COR-L47 (cell line): ENCODE measurements at regions not wholly inside any gene's neighbourhood (a gene's known extent, or its start where the extent isn't known, plus 50 kb on each side); places are given as distances from the start of the nearest gene placed in this dataset.
"Not testable (repeated sequence)": the region's sequence is repeated elsewhere in the genome, so short reads cannot be mapped to it uniquely, and the experiment has no call there.

Experiments used
- DNase-seq: peaks from one replicate; lab custom pipeline; 2025; lab: John Stamatoyannopoulos, UW

- no peak for DNase-seq
These were observed 493.1 kb downstream of the REEP3 start for GRCh38 chr10:64014281-64014680.

DNA sequence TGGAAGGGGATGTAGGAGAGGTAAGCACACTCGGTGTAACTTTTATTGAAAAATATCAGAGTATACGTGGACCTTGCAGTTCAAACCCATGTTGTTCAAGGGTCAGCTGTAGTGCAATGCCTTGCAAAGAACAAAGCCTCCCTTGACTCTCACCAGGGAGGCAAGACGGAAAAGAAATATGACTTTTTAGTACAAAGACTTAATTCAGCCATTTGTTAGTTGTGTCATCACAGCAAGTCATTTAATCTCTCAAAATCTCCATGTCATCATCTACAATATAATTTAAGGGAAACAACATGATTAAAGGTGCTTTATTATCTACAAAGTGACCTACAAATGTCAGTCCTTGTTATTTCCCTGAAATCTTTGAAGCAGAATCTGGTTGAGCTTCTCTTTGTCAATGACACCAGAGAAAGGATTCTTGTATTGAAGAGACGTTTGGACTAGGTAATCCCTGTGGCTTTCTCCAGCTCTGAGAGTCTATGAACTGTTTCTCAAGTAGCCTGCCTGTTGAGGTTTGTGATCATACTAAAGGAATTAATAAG lies 502.8 kb downstream of the REEP3 start:
- no peak for DNase-seq

DNA sequence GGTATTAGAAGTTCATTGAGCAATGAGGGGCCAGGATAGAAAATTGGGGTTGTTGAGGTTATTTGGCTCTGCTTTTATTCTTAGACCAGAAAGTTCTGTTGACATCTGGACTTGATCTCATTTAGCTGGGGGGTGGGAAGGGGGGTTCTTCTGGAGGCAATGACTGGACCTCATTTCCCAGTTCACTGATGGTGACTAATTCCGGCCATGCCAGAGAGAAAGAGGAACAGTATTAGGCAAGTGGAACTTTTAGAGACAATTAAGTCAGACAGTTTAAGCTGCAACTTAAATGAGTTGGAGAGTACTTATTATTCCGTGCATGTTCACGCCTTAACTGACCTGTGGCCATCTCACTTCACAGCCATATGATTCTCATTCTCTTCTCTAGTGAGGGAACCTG lies 512.5 kb downstream of the REEP3 start:
- DNase-seq: no peak

- DNase-seq: no peak
These were observed 515.2 kb downstream of the REEP3 start for GRCh38 chr10:64036321-64036930.

- no peak for DNase-seq
These were observed 516.0 kb downstream of the REEP3 start for GRCh38 chr10:64037071-64037661.

DNA sequence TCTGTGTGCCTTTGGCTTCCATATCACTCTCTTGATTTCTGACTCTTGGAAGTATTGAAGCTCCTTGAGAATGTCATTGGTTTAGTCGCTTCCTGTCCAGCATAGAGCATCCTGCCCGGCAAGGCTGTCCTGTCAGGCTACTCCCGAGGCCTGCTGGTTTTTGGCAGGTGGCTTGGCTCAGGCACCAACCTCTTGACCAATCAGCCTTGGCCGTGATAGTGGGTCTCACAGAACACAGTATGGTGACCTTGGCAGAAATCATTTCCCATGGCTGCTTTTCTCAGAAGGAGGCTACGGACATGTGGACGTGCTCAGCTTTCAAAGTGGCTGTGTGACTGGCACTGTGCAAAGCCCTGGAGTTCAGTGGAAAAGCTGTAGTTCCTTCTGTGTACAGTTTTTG lies 516.9 kb downstream of the REEP3 start:
- DNase-seq: no peak

DNA sequence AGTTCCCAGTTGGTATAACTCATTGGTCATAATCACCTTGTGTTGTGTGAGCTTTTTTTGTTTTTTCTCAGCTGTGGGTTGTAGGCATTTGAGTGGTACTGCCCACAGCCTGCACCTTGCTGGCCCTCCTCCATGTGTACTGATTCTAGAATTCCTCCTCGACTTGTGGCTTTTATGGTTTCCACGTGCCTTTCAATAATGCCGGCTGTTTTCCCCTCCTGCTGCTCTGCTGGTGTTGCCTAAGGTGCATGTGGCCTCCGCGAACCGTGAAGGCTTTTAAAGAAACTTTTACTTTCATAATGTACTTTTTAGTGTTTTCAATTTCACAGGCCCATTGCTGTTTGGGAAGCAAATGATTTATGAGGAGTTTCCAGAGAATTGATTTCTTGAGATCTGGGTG lies 518.0 kb downstream of the REEP3 start:
- DNase-seq: no peak

DNA sequence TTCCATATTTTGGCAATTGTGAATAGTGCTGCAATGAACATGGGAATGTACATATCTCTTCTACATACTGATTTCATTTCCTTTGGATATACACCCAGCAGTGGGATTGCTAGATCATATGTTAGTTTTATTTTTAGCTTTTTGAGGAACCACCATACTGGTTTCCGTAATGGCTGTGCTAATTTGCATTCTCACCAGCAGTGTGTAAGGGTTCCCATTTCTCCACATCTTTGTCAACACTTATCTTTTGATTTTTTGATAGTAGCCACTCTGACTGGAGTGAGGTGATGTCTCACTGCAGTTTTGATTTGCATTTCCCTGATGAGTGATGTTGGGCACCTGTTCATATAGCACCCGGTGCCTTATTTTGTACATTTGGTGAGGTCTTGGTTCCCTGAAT lies 519.6 kb downstream of the REEP3 start:
- no peak for DNase-seq

DNA sequence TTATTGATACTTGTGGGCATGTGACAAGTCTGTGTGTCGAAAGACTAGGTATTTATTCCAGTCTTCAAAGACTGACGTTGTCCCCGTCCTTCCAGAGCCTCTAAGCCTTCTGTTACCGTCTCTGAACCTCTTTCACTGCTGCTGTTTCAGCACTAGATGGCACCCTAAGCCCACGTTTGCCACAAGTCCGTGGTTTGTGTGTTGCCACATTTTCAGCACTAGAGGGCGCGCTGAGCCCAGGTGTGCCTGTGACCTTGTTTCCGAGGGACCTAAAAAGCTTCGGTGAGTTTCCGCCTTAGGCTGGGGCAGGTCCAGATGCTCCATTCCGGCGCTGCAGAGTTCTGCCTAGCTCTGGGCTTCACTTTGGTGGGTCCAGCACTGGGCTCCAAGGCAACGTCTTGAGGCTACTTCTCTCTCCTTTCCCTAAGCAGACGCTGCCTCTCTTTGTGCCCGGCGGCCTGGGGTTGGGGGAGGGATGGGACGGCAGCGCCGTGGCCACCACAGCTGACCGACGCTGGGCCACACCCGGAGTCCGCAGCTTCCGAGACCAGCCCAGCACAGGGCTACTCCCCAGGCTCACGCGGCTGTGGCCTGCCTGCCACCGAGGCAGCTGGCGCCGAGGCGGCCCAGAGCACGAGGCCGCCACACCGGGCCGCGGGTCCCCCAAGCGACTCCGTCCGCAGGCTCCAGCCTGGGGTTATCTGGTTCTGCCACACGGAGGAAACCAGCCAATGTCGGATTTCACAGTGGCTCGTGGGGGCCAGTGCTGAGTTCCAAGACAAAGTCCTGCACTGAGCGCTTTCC lies 520.2 kb downstream of the REEP3 start:
- DNase-seq: peak; percentile 30

DNA sequence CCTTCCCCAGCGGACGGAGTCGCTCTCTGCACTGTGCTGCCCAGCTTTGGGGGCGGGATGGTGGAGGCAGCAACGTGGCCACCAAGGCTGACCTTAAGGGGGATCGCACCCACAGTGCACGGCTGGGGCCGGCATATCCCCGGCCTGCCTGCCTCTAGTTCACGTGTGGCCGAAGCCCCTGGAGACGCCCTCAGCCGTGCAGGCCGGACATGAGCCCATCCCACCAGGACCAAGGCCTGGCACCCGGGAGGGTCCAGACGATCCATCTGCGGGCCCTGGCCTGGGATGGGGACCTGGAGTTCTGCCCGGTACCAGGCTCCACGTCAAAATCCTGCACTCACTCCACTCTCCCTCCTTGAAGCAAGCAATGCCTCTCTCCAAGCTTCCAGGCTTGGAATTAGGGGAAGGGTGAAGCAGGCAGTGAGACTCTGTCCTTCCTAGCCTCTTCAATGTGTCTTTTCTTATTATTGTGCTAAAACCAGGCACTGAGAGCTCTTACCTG lies 520.8 kb downstream of the REEP3 start:
- DNase-seq: no peak

DNA sequence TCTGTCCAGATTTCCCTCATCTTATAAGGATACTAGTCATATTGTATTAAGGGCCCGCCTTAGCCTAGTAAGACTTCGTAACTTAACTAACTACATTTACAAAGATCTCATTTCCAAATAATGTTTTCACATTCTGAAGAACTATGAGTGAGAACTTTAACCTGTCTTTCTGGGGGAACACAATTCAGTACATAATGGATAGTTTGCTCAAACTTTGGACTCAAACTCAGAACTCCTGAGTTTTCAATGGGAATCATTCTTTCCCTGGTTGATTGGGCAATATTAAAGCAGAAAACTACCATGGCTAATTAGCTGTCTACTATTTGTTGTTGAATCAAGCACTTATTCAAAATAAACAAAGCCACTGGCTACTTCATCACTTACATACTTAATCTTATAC lies 522.9 kb downstream of the REEP3 start:
- DNase-seq: no peak

- DNase-seq: not testable (repeated sequence)
These were observed 523.9 kb downstream of the REEP3 start for GRCh38 chr10:64044957-64045632.

GRCh38 chr10:64054392-64054791 lies 533.2 kb downstream of the REEP3 start:
- no peak for DNase-seq

DNA sequence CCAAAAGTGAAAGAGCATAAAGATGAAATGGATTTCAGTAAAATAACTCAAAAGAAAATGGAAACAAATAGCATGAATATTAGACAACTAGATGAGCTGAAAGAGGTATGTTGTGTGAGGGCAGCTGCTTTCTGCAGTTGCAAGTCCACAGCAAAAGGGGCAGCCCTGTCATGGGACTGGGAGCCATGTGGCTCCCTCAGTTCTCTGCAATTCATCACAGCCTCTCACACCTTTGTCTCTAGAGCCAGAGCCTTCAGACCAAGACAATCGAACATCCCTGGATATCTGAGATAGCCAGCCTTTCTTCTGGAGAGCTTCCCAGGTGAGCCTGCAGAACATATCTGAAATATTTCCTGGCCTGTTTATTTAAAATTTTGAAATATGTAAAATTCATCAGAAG lies 538.7 kb downstream of the REEP3 start:
- no peak for DNase-seq

- no peak for DNase-seq
These were observed 539.2 kb downstream of the REEP3 start for GRCh38 chr10:64060389-64060788.

DNA sequence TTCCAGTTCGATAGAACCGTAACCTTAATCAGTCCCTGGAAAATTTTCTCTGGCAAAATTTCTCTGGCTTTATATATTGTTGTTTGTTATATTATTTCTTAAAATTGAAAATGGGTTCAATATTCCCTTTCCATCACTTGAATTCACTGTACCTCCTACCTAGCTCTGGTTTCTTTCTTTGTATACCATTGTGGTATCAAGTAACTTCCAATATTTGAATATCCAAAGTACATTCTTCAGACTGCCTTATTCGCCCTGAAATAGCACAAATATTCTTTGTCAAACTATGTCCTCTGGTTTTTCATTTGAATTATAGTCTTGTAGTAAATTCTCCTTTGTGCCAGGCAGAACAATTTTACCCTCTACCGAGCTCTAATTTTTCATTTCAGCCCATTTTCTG lies 541.6 kb downstream of the REEP3 start:
- DNase-seq: no peak

GRCh38 chr10:64067009-64067606 lies 545.9 kb downstream of the REEP3 start:
- no peak for DNase-seq

- DNase-seq: no peak
These were observed 546.7 kb downstream of the REEP3 start for GRCh38 chr10:64067859-64068258.

DNA sequence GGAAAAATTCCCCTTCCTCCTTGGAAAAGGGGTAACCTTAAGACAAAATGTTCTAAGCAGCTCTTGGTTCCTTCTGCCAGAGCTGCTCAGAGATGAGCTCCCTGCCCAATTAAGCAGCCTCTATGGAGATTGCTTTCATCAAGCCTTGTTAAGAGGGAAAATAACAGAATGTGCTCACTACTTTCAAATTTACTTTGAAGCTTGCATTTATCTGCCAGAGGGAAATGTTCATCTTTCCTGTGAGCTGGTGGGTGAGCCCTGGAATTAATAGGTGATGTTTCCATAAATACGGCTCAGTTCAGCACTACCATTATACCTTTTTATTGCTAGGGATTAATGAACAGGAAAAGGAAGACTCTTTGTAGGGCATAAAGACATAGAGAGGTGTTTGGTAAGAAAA lies 549.0 kb downstream of the REEP3 start:
- no peak for DNase-seq

DNA sequence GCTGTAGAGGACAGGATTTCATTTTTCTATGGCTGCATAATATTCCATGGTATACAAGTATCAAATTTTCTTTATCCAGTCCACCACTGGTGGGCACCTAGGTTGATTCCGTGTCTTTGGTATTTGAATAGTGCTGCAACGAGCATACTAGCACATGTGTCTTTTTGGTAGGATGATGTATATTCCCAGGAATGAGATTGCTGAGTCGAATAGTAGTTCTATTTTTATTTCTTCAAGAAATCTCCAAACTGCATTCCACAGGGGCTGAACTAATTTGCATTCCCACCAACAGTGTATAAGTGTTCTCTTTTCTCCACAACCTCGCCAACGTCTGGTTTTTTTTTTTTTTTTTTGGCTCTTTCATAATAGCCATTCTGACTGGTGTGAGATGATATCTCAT lies 550.0 kb downstream of the REEP3 start:
- DNase-seq: no peak

DNA sequence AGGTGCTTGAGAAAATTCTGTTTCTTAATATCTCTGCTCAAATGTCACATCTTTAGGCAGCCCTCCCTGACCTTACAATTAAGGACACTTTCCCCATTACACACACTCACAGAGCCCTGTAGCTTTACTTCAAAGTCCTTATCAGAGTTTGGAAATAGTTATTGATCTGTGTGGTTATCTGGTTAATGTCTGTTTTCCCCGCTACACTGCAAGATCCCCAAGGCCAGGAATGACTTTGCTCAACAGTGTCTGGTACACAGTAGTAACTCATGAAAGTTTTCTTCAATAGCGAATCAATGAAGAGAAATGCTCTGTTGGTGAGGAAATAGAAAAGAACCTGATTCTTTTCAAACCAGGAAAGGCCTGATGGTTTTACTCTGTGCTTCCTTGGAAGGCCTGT lies 554.4 kb downstream of the REEP3 start:
- no peak for DNase-seq

- no peak for DNase-seq
These were observed 555.2 kb downstream of the REEP3 start for GRCh38 chr10:64076322-64076940.
